Ovary (tissue), 7 donors: ENCODE measurements at regions not wholly inside any gene's neighbourhood (a gene's known extent, or its start where the extent isn't known, plus 50 kb on each side); places are given as distances from the start of the nearest gene placed in this dataset.

Experiments
- DNase-seq, 5 donors: peaks; one replicate each; pipeline ENCODE4 v3.0.0-alpha.2; 2019 to 2020
- H3K27ac ChIP-seq, 2 donors: fragments of 200-600 bp; one replicate each; pipeline versions ENCODE4 v1.5.1 to v1.8.0; 2019 to 2022
- H3K27me3 ChIP-seq: fragments of 200-600 bp; one replicate; pipeline ENCODE4 v1.8.0; 2022
- H3K36me3 ChIP-seq: fragments of 200-600 bp; sonication (generic); one replicate; pipeline ENCODE4 v1.5.1; 2019
- H3K4me1 ChIP-seq: one replicate; pipeline ENCODE4 v1.8.1; 2013; ENCODE audit warnings: mild to moderate bottlenecking, moderate library complexity; ENCODE audit not compliant: insufficient read depth
- H3K4me3 ChIP-seq: fragments of 200-600 bp; sonication (generic); one replicate; pipeline ENCODE4 v1.5.1; 2017
- H3K9me3 ChIP-seq, 2 donors: fragments of 200-600 bp in 1 of 2; sonication (generic) in 1 of 2; one replicate each; pipeline versions ENCODE4 v1.5.1 to v1.8.1; 2013 to 2019; ENCODE audit warnings: mild to moderate bottlenecking in 1 of 2, moderate library complexity in 1 of 2
- CTCF ChIP-seq, 3 donors: fragments of 450-650 bp in 2 of 3; fragments of 200-600 bp in 1 of 3; IDR thresholded peaks; one replicate each; pipeline versions ENCODE4 v1.5.1 to v1.8.0; 2016 to 2022; ENCODE audit warnings: antibody characterized with exemption in 3 of 3, mild to moderate bottlenecking in 1 of 3
- EP300 ChIP-seq: sonication (generic); formaldehyde crosslinking; IDR thresholded peaks from one replicate; pipeline ENCODE4 v1.6.1; 2017; ENCODE audit warnings: antibody characterized with exemption
- POLR2A ChIP-seq: fragments of 450-650 bp; IDR thresholded peaks from one replicate; pipeline ENCODE4 v1.6.1; 2017; ENCODE audit warnings: antibody characterized with exemption, mild to moderate bottlenecking, moderate library complexity
- WGBS, 3 donors: extraction: QIAGEN DNeasy Blood & Tissue Kit in 1 of 3; methylation state at CpG; one replicate each; pipeline versions ENCODE4 v1.1.5 to v1.1.7; 2013 to 2017; 5-methylcytosine and 5-hydroxymethylcytosine counted together
- intact Hi-C, 4 donors: fragments of 100-400 bp; cut with DNase I; formaldehyde crosslinking; loops; one replicate each; pipeline versions ENCODE4 v1.11.0 to v1.15.1; 2022 to 2023
- donor health status: DM: no; HTN: no; CAD: no; lungs with moderate emphysema.
- donor health status: DM: no; HTN: no; CAD: no.
- donor health status: Bipolar disorder and iron deficiency.
- donor health status: DM: no; HTN: no; CAD: no.
- donor health status: DM: yes; HTN: yes; CAD: no.

GRCh38 chr15:67968966-67969365 is 85.1 kb upstream of the PIAS1 start:
- H3K4me3 ChIP-seq: no peak overlapping the region
- no peak for TF ChIP-seq POLR2A
- no peak for TF ChIP-seq CTCF (IDR thresholded peaks at IDR 0.05)
- no peak for TF ChIP-seq EP300
- no peak overlapping the region for H3K27ac ChIP-seq
- intact Hi-C loops: loop anchor here in 1 of 4 donors (10.0 kb wide), 1 partner anchor 104 kb away; no protein-coding TSS in a partner anchor
- H3K9me3 ChIP-seq: no peaks in the 10 kb centered on the region
- no peaks in the 10 kb centered on the region for H3K27me3 ChIP-seq
- peaks cover 7% of the 10 kb centered on the region for H3K4me1 ChIP-seq
- no peaks in the 10 kb centered on the region for H3K36me3 ChIP-seq
- WGBS, 3 donors: 36 to 45% (median 44%) methylated on average over 3 of the region's 3 CpGs
- no peak for DNase-seq

- Histone ChIP-seq H3K27ac (no peak overlapping the region), H3K4me3 (no peak overlapping the region), H3K9me3 (no peaks in the 10 kb centered on the region), H3K36me3 (no peaks in the 10 kb centered on the region), H3K27me3 (no peaks in the 10 kb centered on the region), H3K4me1 (peaks cover 7% of the 10 kb centered on the region)
- TF ChIP-seq CTCF (IDR thresholded peaks at IDR 0.05) (no peak), EP300 (no peak), POLR2A (no peak)
- intact Hi-C loops: loop anchor here in 1 of 4 donors (10.0 kb wide), 1 partner anchor 105 kb away; no protein-coding TSS in a partner anchor
- WGBS, 3 donors: 88 to 93% (median 90%) methylated on average over 3 of the region's 3 CpGs
- no peak for DNase-seq
These were observed 84.2 kb upstream of the PIAS1 start for GRCh38 chr15:67969892-67970291.

- intact Hi-C loops: no loop called here
- Histone ChIP-seq H3K4me3 (no peak overlapping the region), H3K4me1 (peaks cover 7% of the 10 kb centered on the region), H3K9me3 (no peaks in the 10 kb centered on the region), H3K27ac (no peak overlapping the region), H3K27me3 (no peaks in the 10 kb centered on the region), H3K36me3 (no peaks in the 10 kb centered on the region)
- TF ChIP-seq CTCF (IDR thresholded peaks at IDR 0.05) (no peak), EP300 (no peak), POLR2A (no peak)
- 83 to 92% (median 91%) methylated on average over 4 of the region's 4 CpGs for WGBS, 3 donors
- no peak for DNase-seq
These were observed 81.7 kb upstream of the PIAS1 start for GRCh38 chr15:67972377-67972776.

- intact Hi-C loops: no loop called here
- WGBS, 3 donors: 86 to 87% (median 86%) methylated on average over 4 of the region's 4 CpGs
- Histone ChIP-seq H3K27me3 (no peaks in the 10 kb centered on the region), H3K27ac (no peak overlapping the region), H3K36me3 (no peaks in the 10 kb centered on the region), H3K4me1 (peaks cover 1% of the 10 kb centered on the region), H3K9me3 (no peaks in the 10 kb centered on the region), H3K4me3 (no peak overlapping the region)
- no peak for DNase-seq
- no peak for TF ChIP-seq POLR2A
These were observed 80.3 kb upstream of the PIAS1 start for GRCh38 chr15:67973846-67974245.

- TF ChIP-seq EP300 (no peak), CTCF (IDR thresholded peaks at IDR 0.05) (no peak), POLR2A (no peak)
- Histone ChIP-seq H3K27ac (no peak overlapping the region), H3K9me3 (no peaks in the 10 kb centered on the region), H3K4me1 (no peaks in the 10 kb centered on the region), H3K36me3 (no peaks in the 10 kb centered on the region), H3K27me3 (no peaks in the 10 kb centered on the region), H3K4me3 (no peak overlapping the region)
- DNase-seq: no peak
- intact Hi-C loops: no loop called here
- WGBS, 3 donors: 94 to 97% (median 95%) methylated on average over 3 of the region's 3 CpGs
These were observed 77.5 kb upstream of the PIAS1 start for GRCh38 chr15:67976506-67977073.
